SK-N-MC (cell line): ENCODE measurements at regions not wholly inside any gene's neighbourhood (a gene's known extent, or its start where the extent isn't known, plus 50 kb on each side); places are given as distances from the start of the nearest gene placed in this dataset.

Experiments
- DNase-seq: peaks from one replicate; pipeline ENCODE4 v3.0.0-alpha.2; 2011; ENCODE audit warnings: low read depth, low spot score
- H3K27ac ChIP-seq: fragments of 200-600 bp; sonication (generic); 2 replicates; pipeline ENCODE4 v1.5.1; 2016; ENCODE audit warnings: mixed run types
- H3K36me3 ChIP-seq: fragments of 200-600 bp; sonication (generic); 2 replicates; pipeline ENCODE4 v1.6.1; 2017; ENCODE audit warnings: antibody characterized with exemption, low read length, mixed read lengths; ENCODE audit not compliant: insufficient read depth
- H3K4me3 ChIP-seq: fragments of 200-600 bp; sonication (generic); 2 replicates; pipeline ENCODE4 v1.5.1; 2016
- H3K9ac ChIP-seq: fragments of 200-600 bp; sonication (generic); 2 replicates; pipeline ENCODE4 v1.8.0; 2017; ENCODE audit warnings: mixed run types, mixed read lengths; ENCODE audit not compliant: insufficient read length
- H3K9me3 ChIP-seq: fragments of 200-600 bp; sonication (generic); 2 replicates; pipeline ENCODE4 v1.6.1; 2017; ENCODE audit warnings: low read depth, mild to moderate bottlenecking, antibody characterized with exemption, low read length, moderate library complexity, mixed read lengths
- EZH2 ChIP-seq: fragments of 200-600 bp; sonication (generic); IDR thresholded peaks from one replicate; pipeline ENCODE4 v1.6.1; 2017; ENCODE audit warnings: antibody characterized with exemption
- FOXP2 ChIP-seq: optimal IDR thresholded peaks from 2 replicates; pipeline ENCODE3; 2011; ENCODE audit warnings: mild to moderate bottlenecking, moderate library complexity; ENCODE audit not compliant: insufficient read depth; ENCODE audit errors: extremely low read length, control extremely low read depth
- POLR2AphosphoS5 ChIP-seq: IDR thresholded peaks from 2 replicates; pipeline ENCODE4 v1.6.1; 2012; ENCODE audit warnings: mild to moderate bottlenecking, low read depth, low read length, borderline replicate concordance

GRCh38 chr5:109938453-109938852 is 248.7 kb downstream of the MAN2A1 start:
- Histone ChIP-seq H3K36me3 (no peaks in the 10 kb centered on the region), H3K27ac (no peak overlapping the region), H3K9ac (no peak overlapping the region), H3K9me3 (no peaks in the 10 kb centered on the region), H3K4me3 (no peak overlapping the region)
- DNase-seq: no peak
- no peak for TF ChIP-seq EZH2
- TF ChIP-seq FOXP2: no peak
- TF ChIP-seq POLR2AphosphoS5: no peak

DNA sequence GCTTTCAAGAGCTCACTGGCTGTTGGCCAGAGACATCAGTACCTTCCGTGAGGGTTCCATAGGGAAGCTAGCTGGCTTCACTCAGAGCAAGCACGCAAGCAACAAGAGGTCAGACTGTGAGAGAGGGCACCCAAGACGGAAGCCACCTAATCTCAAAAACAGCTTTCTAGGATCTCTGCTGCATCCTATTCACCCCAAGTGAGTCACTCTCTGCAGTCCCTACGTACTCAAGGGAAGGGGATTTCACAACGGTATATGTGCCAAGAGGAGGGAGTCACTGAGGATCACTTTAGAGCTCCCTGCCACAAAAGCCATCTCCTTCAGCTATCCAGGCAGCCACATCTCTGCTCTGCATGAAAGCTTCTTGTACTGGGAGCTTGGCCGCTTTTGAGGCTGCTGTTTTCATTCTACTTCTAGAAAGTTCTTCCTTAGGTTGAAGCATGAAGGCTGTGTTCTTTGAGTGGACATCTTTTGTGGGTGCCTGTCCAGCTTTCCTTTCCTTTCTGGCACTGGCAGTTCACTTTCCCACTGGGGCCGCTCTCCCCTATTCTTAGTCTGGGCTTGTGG is 249.5 kb downstream of the MAN2A1 start:
- H3K4me3 ChIP-seq: no peak overlapping the region
- H3K9me3 ChIP-seq: no peaks in the 10 kb centered on the region
- DNase-seq: no peak
- H3K9ac ChIP-seq: no peak overlapping the region
- TF ChIP-seq EZH2 (no peak), FOXP2 (no peak), POLR2AphosphoS5 (no peak)
- H3K27ac ChIP-seq: no peak overlapping the region
- no peaks in the 10 kb centered on the region for H3K36me3 ChIP-seq

DNA sequence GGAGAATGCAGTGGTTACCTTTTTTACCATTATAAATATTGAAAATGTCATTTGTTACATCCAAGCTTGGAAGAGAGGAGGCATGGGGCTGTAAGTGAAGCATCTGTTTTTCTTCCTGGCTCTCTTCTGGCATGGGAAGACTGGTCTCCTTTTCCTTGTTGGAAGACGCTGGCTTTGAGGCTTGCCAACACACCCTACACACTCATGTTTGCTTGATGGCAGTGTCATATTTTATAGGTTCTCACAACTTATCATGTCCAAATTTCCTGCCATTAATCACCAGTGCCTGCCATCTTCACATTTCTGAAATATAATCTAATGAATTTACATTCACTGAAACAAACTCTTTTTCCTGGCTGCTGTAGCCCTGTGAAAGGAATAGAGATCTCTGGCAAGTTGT is 252.9 kb downstream of the MAN2A1 start:
- DNase-seq: no peak
- Histone ChIP-seq H3K4me3 (no peak overlapping the region), H3K9ac (no peak overlapping the region), H3K36me3 (no peaks in the 10 kb centered on the region), H3K27ac (no peak overlapping the region), H3K9me3 (no peaks in the 10 kb centered on the region)
- TF ChIP-seq EZH2: no peak
- TF ChIP-seq POLR2AphosphoS5: no peak
- no peak for TF ChIP-seq FOXP2

GRCh38 chr5:109943701-109944235 is 254.0 kb downstream of the MAN2A1 start:
- no peak for TF ChIP-seq FOXP2
- TF ChIP-seq POLR2AphosphoS5: no peak
- TF ChIP-seq EZH2: no peak

DNA sequence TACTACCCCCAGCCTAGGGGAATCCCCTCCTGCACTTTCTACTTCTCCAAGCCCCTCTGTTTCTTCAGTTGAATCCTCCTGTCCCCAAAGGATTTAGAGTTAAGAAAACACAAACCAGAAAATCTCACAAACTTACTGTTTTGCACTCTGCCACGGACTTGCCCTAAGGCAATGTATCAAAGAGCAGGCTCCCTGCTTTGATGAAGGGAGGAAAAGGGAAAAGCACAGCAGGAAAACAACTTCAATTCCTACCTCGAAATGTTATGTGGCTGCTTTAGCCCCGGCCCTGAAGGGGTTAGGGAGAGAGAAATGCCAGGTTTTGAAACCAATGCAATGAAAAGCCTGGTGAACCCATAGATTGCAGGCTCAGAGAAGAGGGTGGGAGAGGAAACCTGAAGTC is 254.7 kb downstream of the MAN2A1 start:
- no peak for TF ChIP-seq EZH2
- TF ChIP-seq POLR2AphosphoS5: no peak
- TF ChIP-seq FOXP2: no peak
- Histone ChIP-seq H3K36me3 (no peaks in the 10 kb centered on the region), H3K27ac (no peak overlapping the region), H3K9ac (no peak overlapping the region), H3K4me3 (no peak overlapping the region; the same call in 1 of the 2 replicates), H3K9me3 (no peaks in the 10 kb centered on the region)
- no peak for DNase-seq

More at GRCh38 chr5:109943701-109944235, 254.0 kb downstream of the MAN2A1 start:
- H3K27ac ChIP-seq: no peak overlapping the region
- DNase-seq: no peak
- no peaks in the 10 kb centered on the region for H3K9me3 ChIP-seq
- H3K4me3 ChIP-seq: no peak overlapping the region
- H3K9ac ChIP-seq: no peak overlapping the region
- H3K36me3 ChIP-seq: no peaks in the 10 kb centered on the region

DNA sequence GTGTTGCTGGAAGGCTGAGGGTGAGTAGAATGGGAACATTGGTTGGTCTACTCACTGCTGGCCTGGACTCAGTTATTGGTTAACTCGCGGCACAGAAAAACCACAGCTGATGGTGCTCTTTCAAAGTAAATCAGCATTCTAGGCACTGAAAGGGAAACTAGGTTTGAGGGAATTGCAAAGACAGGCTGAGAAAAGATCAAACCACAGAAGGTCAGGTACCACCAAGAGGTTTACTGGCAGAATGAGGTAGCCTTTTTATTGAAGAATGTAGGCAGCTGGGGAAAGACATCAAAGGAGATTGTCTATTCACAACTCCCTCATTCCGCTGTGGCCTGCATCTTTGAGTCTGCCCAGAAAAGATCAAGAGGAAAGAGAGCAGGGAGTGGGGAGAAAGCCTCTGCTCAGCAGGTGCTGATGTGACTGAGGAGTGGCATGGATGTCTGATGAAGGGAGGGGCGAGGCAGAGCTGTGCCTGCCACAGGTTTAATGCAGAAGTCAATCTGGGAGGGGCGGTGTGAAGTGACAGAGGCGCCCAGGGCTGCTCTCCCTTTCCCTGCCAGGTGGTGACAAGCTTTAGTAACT is 255.5 kb downstream of the MAN2A1 start:
- H3K36me3 ChIP-seq: no peaks in the 10 kb centered on the region
- H3K4me3 ChIP-seq: no peak overlapping the region
- no peak for DNase-seq
- H3K9me3 ChIP-seq: no peaks in the 10 kb centered on the region
- no peak overlapping the region for H3K9ac ChIP-seq
- H3K27ac ChIP-seq: no peak overlapping the region
- no peak for TF ChIP-seq EZH2
- no peak for TF ChIP-seq POLR2AphosphoS5
- no peak for TF ChIP-seq FOXP2

DNA sequence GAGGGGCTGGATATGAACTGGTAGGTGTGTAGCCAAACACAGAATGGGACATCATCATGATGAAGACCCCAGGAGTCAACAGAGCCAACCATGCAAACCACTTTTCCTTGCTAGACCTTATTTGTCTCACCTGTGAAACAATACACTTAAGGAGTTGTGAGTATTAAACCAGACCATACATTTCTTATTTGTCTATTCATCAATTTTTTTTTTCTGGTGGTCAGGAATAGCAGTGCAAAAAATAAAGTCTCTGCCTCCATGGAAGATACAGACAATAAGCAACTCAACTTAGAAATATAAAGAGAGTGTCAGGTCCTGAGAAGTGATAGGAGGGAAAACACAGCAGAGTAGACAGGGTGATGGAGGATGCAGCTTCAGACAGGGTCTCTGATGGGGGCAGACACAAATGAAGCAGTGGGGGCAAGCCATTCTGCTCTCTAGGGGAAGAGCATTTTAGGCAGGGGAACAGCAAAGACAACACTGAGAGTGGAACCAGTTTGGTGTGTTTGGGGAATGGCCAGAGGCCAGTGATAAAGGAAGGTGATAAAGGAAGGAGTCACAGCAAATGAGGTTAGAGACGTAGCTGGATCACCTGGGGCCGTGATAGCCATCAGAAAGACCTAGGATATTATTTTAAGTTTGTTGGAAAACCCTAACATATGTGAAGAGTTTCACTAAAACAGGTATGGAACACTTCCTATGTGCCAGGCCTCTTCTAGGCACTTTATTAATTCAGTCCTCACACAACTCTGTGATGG is 256.2 kb downstream of the MAN2A1 start:
- H3K4me3 ChIP-seq: no peak overlapping the region
- TF ChIP-seq POLR2AphosphoS5: no peak
- TF ChIP-seq EZH2: no peak
- TF ChIP-seq FOXP2: no peak
- H3K36me3 ChIP-seq: no peaks in the 10 kb centered on the region
- DNase-seq: no peak
- no peak overlapping the region for H3K9ac ChIP-seq
- H3K27ac ChIP-seq: no peak overlapping the region
- H3K9me3 ChIP-seq: no peaks in the 10 kb centered on the region

DNA sequence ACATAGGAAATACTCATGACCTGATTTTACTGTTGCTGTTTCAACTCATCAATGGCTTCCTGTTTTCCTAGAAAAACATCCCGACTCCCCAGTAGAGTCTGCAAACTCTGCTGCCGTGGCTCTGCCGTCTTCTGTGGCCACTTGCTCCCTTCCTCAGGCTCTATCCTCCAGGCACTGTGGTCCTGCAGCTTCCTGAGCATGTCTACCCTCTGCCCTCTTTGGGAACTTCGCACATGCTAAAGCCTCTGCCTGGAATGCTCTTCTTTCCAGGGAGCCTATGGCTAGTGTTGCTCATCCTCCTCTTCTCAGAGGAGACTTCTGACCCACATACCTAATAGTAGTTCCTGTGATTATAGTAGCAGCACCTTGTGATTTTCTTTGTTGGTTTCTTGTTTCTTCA is 256.9 kb downstream of the MAN2A1 start:
- Histone ChIP-seq H3K4me3 (no peak overlapping the region), H3K9ac (no peak overlapping the region), H3K27ac (no peak overlapping the region), H3K36me3 (no peaks in the 10 kb centered on the region), H3K9me3 (no peaks in the 10 kb centered on the region)
- no peak for DNase-seq
- TF ChIP-seq EZH2: no peak
- TF ChIP-seq FOXP2: no peak
- no peak for TF ChIP-seq POLR2AphosphoS5
